Liver (tissue), 8 donors: ENCODE measurements at regions not wholly inside any gene's neighbourhood (a gene's known extent, or its start where the extent isn't known, plus 50 kb on each side); places are given as distances from the start of the nearest gene placed in this dataset.

Experiments used
- DNase-seq: peaks from one replicate; pipeline ENCODE4 v3.0.0-alpha.2; 2017; ENCODE audit warnings: low spot score
- H3K27ac ChIP-seq, 2 donors: one replicate each; pipeline ENCODE4 v1.7.0; 2013; ENCODE audit warnings: inconsistent platforms in 2 of 2, low read length in 2 of 2, control low read depth in 1 of 2, low read depth in 1 of 2, mild to moderate bottlenecking in 1 of 2
- H3K27me3 ChIP-seq, 4 donors: one replicate each; pipeline versions ENCODE4 v1.6.1 to v1.7.0; 2013; ENCODE audit warnings: low read length in 3 of 4, inconsistent platforms in 1 of 4, mild to moderate bottlenecking in 1 of 4, moderate library complexity in 1 of 4; ENCODE audit not compliant: control insufficient read depth in 4 of 4, insufficient read depth in 4 of 4
- H3K36me3 ChIP-seq, 4 donors: one replicate each; pipeline versions ENCODE4 v1.6.1 to v1.7.0; 2013; ENCODE audit warnings: low read length in 3 of 4, mild to moderate bottlenecking in 3 of 4, low read depth in 1 of 4, moderate library complexity in 1 of 4; ENCODE audit not compliant: control insufficient read depth in 4 of 4, insufficient read depth in 3 of 4
- H3K4me1 ChIP-seq, 4 donors: one replicate each; pipeline versions ENCODE4 v1.6.1 to v1.7.0; 2013; ENCODE audit warnings: low read length in 3 of 4, mild to moderate bottlenecking in 3 of 4, moderate library complexity in 1 of 4; ENCODE audit not compliant: control insufficient read depth in 4 of 4, insufficient read depth in 4 of 4
- H3K4me3 ChIP-seq, 3 donors: one replicate each; pipeline versions ENCODE4 v1.6.1 to v1.7.0; 2013; ENCODE audit warnings: low read length in 3 of 3, control low read depth in 1 of 3, low read depth in 1 of 3, mild to moderate bottlenecking in 1 of 3
- H3K9ac ChIP-seq, 2 donors: one replicate each; pipeline ENCODE4 v1.7.0; 2013; ENCODE audit warnings: low read length in 2 of 2, mild to moderate bottlenecking in 2 of 2, moderate library complexity in 2 of 2, control low read depth in 1 of 2, low read depth in 1 of 2
- H3K9me3 ChIP-seq, 4 donors: one replicate each; pipeline versions ENCODE4 v1.6.1 to v1.7.0; 2013; ENCODE audit warnings: low read length in 3 of 4; ENCODE audit not compliant: control insufficient read depth in 4 of 4
- ATF3 ChIP-seq: IDR thresholded peaks from 2 replicates; pipeline ENCODE4 v1.6.1; 2016; ENCODE audit warnings: antibody characterized with exemption
- CTCF ChIP-seq: fragments of 150-350 bp; IDR thresholded peaks from 2 replicates; pipeline ENCODE4 v1.5.1; 2017; ENCODE audit warnings: improper control_type of control experiment, low read depth, low read length; ENCODE audit not compliant: missing input control
- EGR1 ChIP-seq, 2 donors: IDR thresholded peaks; 2 replicates each; pipeline ENCODE4 v1.6.1; 2016 to 2018; ENCODE audit warnings: antibody characterized with exemption in 2 of 2, low read depth in 2 of 2
- FOXA1 ChIP-seq: IDR thresholded peaks from 2 replicates; pipeline ENCODE4 v1.6.1; 2016; ENCODE audit warnings: antibody characterized with exemption
- FOXA2 ChIP-seq: IDR thresholded peaks from 2 replicates; pipeline ENCODE4 v1.6.1; 2016; ENCODE audit warnings: antibody characterized with exemption
- GABPA ChIP-seq, 2 donors: IDR thresholded peaks in 1 of 2; conservative IDR thresholded peaks in 1 of 2; 2 replicates each; pipeline ENCODE4 v1.6.1; 2016; ENCODE audit warnings: antibody characterized with exemption in 2 of 2, mild to moderate bottlenecking in 1 of 2, moderate library complexity in 1 of 2
- HNF4A ChIP-seq, 2 donors: conservative IDR thresholded peaks; 2 replicates each; pipeline ENCODE4 v1.6.1; 2016; ENCODE audit warnings: antibody characterized with exemption in 2 of 2, mild to moderate bottlenecking in 2 of 2
- HNF4G ChIP-seq: IDR thresholded peaks from 2 replicates; pipeline ENCODE4 v1.6.1; 2016; ENCODE audit warnings: antibody characterized with exemption
- JUND ChIP-seq, 2 donors: IDR thresholded peaks; 2 replicates each; pipeline ENCODE4 v1.6.1; 2016; ENCODE audit warnings: antibody characterized with exemption in 2 of 2
- MAX ChIP-seq: IDR thresholded peaks from 2 replicates; pipeline ENCODE4 v1.6.1; 2016; ENCODE audit warnings: antibody characterized with exemption
- NR2F2 ChIP-seq: IDR thresholded peaks from 2 replicates; pipeline ENCODE4 v1.6.1; 2016; ENCODE audit warnings: antibody characterized with exemption
- RAD21 ChIP-seq, 2 donors: IDR thresholded peaks; 2 replicates each; pipeline ENCODE4 v1.6.1; 2016; ENCODE audit warnings: antibody characterized with exemption in 2 of 2, mild to moderate bottlenecking in 2 of 2
- REST ChIP-seq: IDR thresholded peaks from 2 replicates; pipeline ENCODE4 v1.6.1; 2016; ENCODE audit warnings: antibody characterized with exemption, mild to moderate bottlenecking
- RXRA ChIP-seq, 2 donors: IDR thresholded peaks; 2 replicates each; pipeline ENCODE4 v1.6.1; 2017 to 2018; ENCODE audit warnings: antibody characterized with exemption in 2 of 2, mild to moderate bottlenecking in 1 of 2
- SP1 ChIP-seq: IDR thresholded peaks from 2 replicates; pipeline ENCODE4 v1.6.1; 2018; ENCODE audit warnings: antibody characterized with exemption, mild to moderate bottlenecking
- TAF1 ChIP-seq: conservative IDR thresholded peaks from 2 replicates; pipeline ENCODE4 v1.6.1; 2016; ENCODE audit warnings: antibody characterized with exemption, mild to moderate bottlenecking
- YY1 ChIP-seq: IDR thresholded peaks from 2 replicates; pipeline ENCODE4 v1.6.1; 2016; ENCODE audit warnings: antibody characterized with exemption, mild to moderate bottlenecking
- ZBTB33 ChIP-seq: IDR thresholded peaks from 2 replicates; pipeline ENCODE4 v1.6.1; 2016; ENCODE audit warnings: antibody characterized with exemption
- WGBS: extraction: QIAGEN DNeasy Blood & Tissue Kit; methylation state at CpG from one replicate; pipeline ENCODE4 v1.1.7; 2013; 5-methylcytosine and 5-hydroxymethylcytosine counted together
- donor health status: healthy.
- donor health status: healthy.
- donor health status: healthy.
- donor health status: healthy.
- donor health status: healthy.

- TF ChIP-seq CTCF (no peak), MAX (no peak), YY1 (no peak), NR2F2 (no peak), HNF4G (no peak), JUND (IDR thresholded peaks at IDR 0.05) (no peak), SP1 (no peak), RXRA (IDR thresholded peaks at IDR 0.05) (no peak), FOXA1 (no peak)
These were observed 101.4 kb downstream of the LHX9 start (continued) for GRCh38 chr1:198018529-198018928.

GRCh38 chr1:198019126-198019525 is 102.0 kb downstream of the LHX9 start:
- no peaks in the 10 kb centered on the region for H3K9me3 ChIP-seq
- H3K27ac ChIP-seq: no peak overlapping the region
- no peak for DNase-seq
- WGBS: 95% methylated on average over 1 of the region's 1 CpG
- H3K27me3 ChIP-seq: no peaks in the 10 kb centered on the region
- no peak for TF ChIP-seq ZBTB33
- no peak for TF ChIP-seq JUND (IDR thresholded peaks at IDR 0.05)
- TF ChIP-seq RAD21 (IDR thresholded peaks at IDR 0.05): no peak
- no peak for TF ChIP-seq FOXA2
- TF ChIP-seq GABPA (IDR thresholded peaks at IDR 0.05 in 1 of 2, conservative IDR thresholded peaks at IDR 0.05 in 1 of 2): no peak
- no peak for TF ChIP-seq YY1
- TF ChIP-seq SP1: no peak
- no peak for TF ChIP-seq TAF1
- no peak for TF ChIP-seq NR2F2
- TF ChIP-seq FOXA1: no peak
- TF ChIP-seq EGR1 (IDR thresholded peaks at IDR 0.05; ENCODE audit: low read depth in 2 of 2): no peak
- TF ChIP-seq HNF4G: no peak
- no peak for TF ChIP-seq REST
- no peak for TF ChIP-seq CTCF
- no peak for TF ChIP-seq RXRA (IDR thresholded peaks at IDR 0.05)
- no peak for TF ChIP-seq MAX
- no peak for TF ChIP-seq ATF3
- TF ChIP-seq HNF4A (conservative IDR thresholded peaks at IDR 0.05): no peak
- no peak overlapping the region for H3K9ac ChIP-seq
- no peaks in the 10 kb centered on the region for H3K4me1 ChIP-seq
- H3K4me3 ChIP-seq: no peak overlapping the region
- no peaks in the 10 kb centered on the region for H3K36me3 ChIP-seq
